ENCODE measurements at regions not wholly inside any gene's neighbourhood (a gene's known extent, or its start where the extent isn't known, plus 50 kb on each side); places are given as distances from the start of the nearest gene placed in this dataset.

DNA sequence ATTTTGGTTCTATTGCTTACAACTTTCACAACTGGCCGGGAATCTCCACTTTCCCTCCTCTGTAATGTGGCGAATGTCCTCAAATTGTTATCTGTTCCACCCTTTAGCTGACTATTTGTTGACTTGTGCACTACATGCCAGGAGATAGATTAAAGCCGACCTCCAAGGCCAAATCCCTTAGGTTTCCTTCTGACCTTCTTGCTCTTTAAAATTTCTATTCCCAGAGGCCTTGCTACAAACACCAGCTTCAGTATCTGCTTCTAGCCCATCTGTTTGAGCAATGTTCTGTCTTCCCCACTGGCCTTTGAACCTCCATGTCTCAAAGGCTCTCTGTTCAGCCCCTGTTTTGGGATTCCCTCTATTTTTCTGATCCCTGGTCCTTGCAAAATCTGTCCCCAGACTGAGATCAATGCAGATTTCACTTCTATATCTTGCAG is 426.2 kb downstream of the LRATD1 start:
- POLR2A ChIA-PET = no interaction called here
- no peak overlapping the region for H3K4me3 ChIP-seq (ENCODE audit: control insufficient read depth in 1 of 7, extremely low read depth in 1 of 7, insufficient read depth in 4 of 7, low read depth in 2 of 7, low read length in 6 of 7)
- WGBS (ENCODE audit: insufficient coverage) = 100% methylated on average over 3 of the region's 3 CpGs
- H3K4me1 ChIP-seq (ENCODE audit: control extremely low read depth in 1 of 4, control insufficient read depth in 4 of 4, insufficient read depth in 4 of 4, low read length in 3 of 4) = no peaks in the 10 kb centered on the region
- H3K9me3 ChIP-seq (ENCODE audit: control extremely low read depth in 1 of 5, control insufficient read depth in 4 of 5, insufficient read depth in 2 of 5, low read depth in 1 of 5, low read length in 4 of 5) = no peaks in the 10 kb centered on the region
- CTCF ChIA-PET = interaction anchor here (0.6 to 0.8 kb wide), 2 partner anchors 12 to 720 kb away, joined by 3 read pairs; no protein-coding TSS in a partner anchor
- no peak for DNase-seq
- H3K27ac ChIP-seq (ENCODE audit: insufficient read depth in 1 of 2, low read depth in 1 of 2, low read length in 2 of 2, poor library complexity in 1 of 2, severe bottlenecking in 2 of 2) = no peak overlapping the region
- H3K27me3 ChIP-seq (replicated peaks in 2 of 5; ENCODE audit: control insufficient read depth in 4 of 5, insufficient read depth in 5 of 5, low read length in 4 of 5) = peaks cover 0 to 2% (median 0%) of the 10 kb centered on the region in 5 experiments
- H3K36me3 ChIP-seq (ENCODE audit: control insufficient read depth in 4 of 4, insufficient read depth in 4 of 4, low read length in 3 of 4) = no peaks in the 10 kb centered on the region

DNA sequence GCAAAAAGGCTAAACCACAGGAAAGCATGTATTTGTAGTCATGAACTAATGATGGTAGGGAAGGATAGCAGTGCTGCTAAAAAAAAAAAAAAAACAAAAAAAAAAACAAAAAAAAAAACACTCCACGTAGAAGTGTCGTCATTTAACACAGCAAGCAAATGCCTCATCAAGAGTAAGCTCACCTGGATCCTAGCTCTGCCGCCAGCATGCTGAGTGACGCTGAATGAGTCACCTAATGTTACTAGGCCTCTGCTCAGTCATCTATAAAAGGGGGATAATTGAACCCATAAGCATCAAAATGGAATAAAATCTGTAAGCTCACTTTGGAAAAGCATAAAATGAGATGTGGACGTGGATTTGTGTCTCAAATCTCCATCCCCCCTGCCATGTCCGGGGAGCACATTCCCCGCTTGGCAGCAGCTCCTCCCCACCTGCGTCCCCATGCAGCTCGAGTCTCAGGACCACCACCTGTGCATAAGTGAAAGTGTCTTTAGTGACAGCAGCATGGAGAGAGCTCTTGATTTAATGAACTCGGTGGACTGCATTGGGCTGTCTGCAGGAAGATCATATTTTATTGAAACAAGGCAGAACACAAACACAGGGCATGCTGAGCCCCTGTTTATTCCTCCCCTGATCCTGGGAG is 427.5 kb downstream of the LRATD1 start:
- ChIA-PET POLR2A (no interaction called here), CTCF (no interaction called here)
- Histone ChIP-seq H3K27me3 (replicated peaks in 2 of 5; ENCODE audit: control insufficient read depth in 4 of 5, insufficient read depth in 5 of 5, low read length in 4 of 5) (peaks cover 0 to 2% (median 0%) of the 10 kb centered on the region in 5 experiments), H3K4me3 (ENCODE audit: control insufficient read depth in 1 of 7, extremely low read depth in 1 of 7, insufficient read depth in 4 of 7, low read depth in 2 of 7, low read length in 6 of 7) (no peak overlapping the region), H3K36me3 (ENCODE audit: control insufficient read depth in 4 of 4, insufficient read depth in 4 of 4, low read length in 3 of 4) (no peaks in the 10 kb centered on the region), H3K9me3 (ENCODE audit: control extremely low read depth in 1 of 5, control insufficient read depth in 4 of 5, insufficient read depth in 2 of 5, low read depth in 1 of 5, low read length in 4 of 5) (peaks cover 0 to 2% (median 0%) of the 10 kb centered on the region in 5 experiments), H3K27ac (ENCODE audit: insufficient read depth in 1 of 2, low read depth in 1 of 2, low read length in 2 of 2, poor library complexity in 1 of 2, severe bottlenecking in 2 of 2) (no peak overlapping the region), H3K4me1 (ENCODE audit: control extremely low read depth in 1 of 4, control insufficient read depth in 4 of 4, insufficient read depth in 4 of 4, low read length in 3 of 4) (no peaks in the 10 kb centered on the region)
- DNase-seq = no peak
- WGBS (ENCODE audit: insufficient coverage) = 91% methylated on average over 6 of the region's 10 CpGs

DNA sequence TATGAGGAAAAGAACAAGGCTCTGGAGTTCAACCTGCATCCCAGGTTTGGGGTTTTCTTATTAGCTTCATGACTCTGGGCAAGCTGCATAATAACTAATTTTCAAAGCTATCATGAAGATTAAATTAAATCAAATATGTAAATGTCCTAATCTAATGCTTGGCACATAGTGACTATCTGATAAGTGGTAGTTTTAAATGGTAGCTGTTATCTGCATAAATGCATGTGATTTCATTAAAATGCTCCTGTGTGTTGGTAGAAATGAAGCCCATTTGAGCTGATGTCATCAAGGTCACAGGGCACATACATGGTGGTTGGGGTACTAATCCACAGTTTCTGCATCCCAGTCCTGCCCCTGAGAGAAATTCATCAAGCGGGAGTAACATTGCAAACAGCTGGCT is 428.8 kb downstream of the LRATD1 start:
- ChIA-PET POLR2A (no interaction called here), CTCF (no interaction called here)
- Histone ChIP-seq H3K9me3 (ENCODE audit: control extremely low read depth in 1 of 5, control insufficient read depth in 4 of 5, insufficient read depth in 2 of 5, low read depth in 1 of 5, low read length in 4 of 5) (peaks cover 0 to 2% (median 0%) of the 10 kb centered on the region in 5 experiments), H3K4me3 (ENCODE audit: control insufficient read depth in 1 of 7, extremely low read depth in 1 of 7, insufficient read depth in 4 of 7, low read depth in 2 of 7, low read length in 6 of 7) (no peak overlapping the region), H3K36me3 (ENCODE audit: control insufficient read depth in 4 of 4, insufficient read depth in 4 of 4, low read length in 3 of 4) (no peaks in the 10 kb centered on the region), H3K4me1 (ENCODE audit: control extremely low read depth in 1 of 4, control insufficient read depth in 4 of 4, insufficient read depth in 4 of 4, low read length in 3 of 4) (no peaks in the 10 kb centered on the region), H3K27me3 (replicated peaks in 2 of 5; ENCODE audit: control insufficient read depth in 4 of 5, insufficient read depth in 5 of 5, low read length in 4 of 5) (peaks cover 0 to 2% (median 0%) of the 10 kb centered on the region in 5 experiments), H3K27ac (ENCODE audit: insufficient read depth in 1 of 2, low read depth in 1 of 2, low read length in 2 of 2, poor library complexity in 1 of 2, severe bottlenecking in 2 of 2) (no peak overlapping the region)
- WGBS (ENCODE audit: insufficient coverage) = 50% methylated on average over 1 of the region's 1 CpG
- DNase-seq = no peak

DNA sequence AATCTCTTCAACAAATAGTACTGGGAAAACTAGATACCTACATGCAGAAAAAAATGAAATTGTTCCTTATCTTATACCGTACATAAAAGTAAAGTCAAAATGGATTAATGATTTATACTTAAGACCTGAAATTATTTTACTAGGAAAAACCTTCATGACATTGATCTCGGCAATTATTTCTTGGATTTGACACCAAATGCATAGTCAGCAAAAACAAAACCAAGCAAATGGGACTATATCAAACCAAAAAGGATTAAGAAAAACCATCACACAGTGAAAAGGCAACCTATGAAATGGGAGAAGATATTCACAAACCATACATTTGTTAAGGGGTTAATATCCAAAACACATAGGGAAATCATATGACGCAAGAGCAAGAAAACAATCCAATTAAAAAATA is 433.6 kb downstream of the LRATD1 start:
- no CpG with 5 or more reads among the region's 3 CpGs for WGBS (ENCODE audit: insufficient coverage)
- CTCF ChIA-PET = no interaction called here

DNA sequence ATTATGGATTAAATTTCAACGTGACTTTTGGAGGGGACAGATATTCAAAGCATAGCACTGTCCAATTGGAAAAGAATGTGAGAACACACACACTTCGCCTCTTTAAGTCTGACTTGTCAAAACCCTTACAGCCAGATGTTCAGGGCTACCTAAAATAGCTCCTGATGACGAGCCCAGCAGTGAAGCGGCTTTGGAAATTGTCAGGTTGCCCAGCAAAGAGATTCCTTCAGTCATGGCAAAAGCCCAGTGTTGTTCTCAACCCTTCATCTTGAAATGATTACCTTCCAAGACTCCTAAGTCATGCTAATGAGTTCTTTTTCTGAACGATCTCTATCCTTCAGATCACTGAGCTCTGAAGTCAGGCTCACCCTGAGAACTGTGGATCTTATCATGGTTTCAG is 436.6 kb downstream of the LRATD1 start:
- no peaks in the 10 kb centered on the region for H3K36me3 ChIP-seq (ENCODE audit: control insufficient read depth in 4 of 4, insufficient read depth in 4 of 4, low read length in 3 of 4)
- ChIA-PET CTCF (no interaction called here), POLR2A (no interaction called here)
- DNase-seq = no peak
- H3K4me1 ChIP-seq (ENCODE audit: control extremely low read depth in 1 of 4, control insufficient read depth in 4 of 4, insufficient read depth in 4 of 4, low read length in 3 of 4) = no peaks in the 10 kb centered on the region
- H3K27ac ChIP-seq (ENCODE audit: insufficient read depth in 1 of 2, low read depth in 1 of 2, low read length in 2 of 2, poor library complexity in 1 of 2, severe bottlenecking in 2 of 2) = no peak overlapping the region
- WGBS (ENCODE audit: insufficient coverage) = 85% methylated on average over 4 of the region's 5 CpGs
- H3K4me3 ChIP-seq (ENCODE audit: control insufficient read depth in 1 of 7, extremely low read depth in 1 of 7, insufficient read depth in 4 of 7, low read depth in 2 of 7, low read length in 6 of 7) = no peak overlapping the region
- H3K27me3 ChIP-seq (replicated peaks in 2 of 5; ENCODE audit: control insufficient read depth in 4 of 5, insufficient read depth in 5 of 5, low read length in 4 of 5) = peaks cover 0 to 2% (median 0%) of the 10 kb centered on the region in 5 experiments
- no peaks in the 10 kb centered on the region for H3K9me3 ChIP-seq (ENCODE audit: control extremely low read depth in 1 of 5, control insufficient read depth in 4 of 5, insufficient read depth in 2 of 5, low read depth in 1 of 5, low read length in 4 of 5)

More for the DNA sequence above, 433.6 kb downstream of the LRATD1 start:
- Histone ChIP-seq H3K4me1 (ENCODE audit: control extremely low read depth in 1 of 4, control insufficient read depth in 4 of 4, insufficient read depth in 4 of 4, low read length in 3 of 4) (no peaks in the 10 kb centered on the region), H3K9me3 (ENCODE audit: control extremely low read depth in 1 of 5, control insufficient read depth in 4 of 5, insufficient read depth in 2 of 5, low read depth in 1 of 5, low read length in 4 of 5) (peaks cover 0 to 2% (median 0%) of the 10 kb centered on the region in 5 experiments), H3K27me3 (replicated peaks in 2 of 5; ENCODE audit: control insufficient read depth in 4 of 5, insufficient read depth in 5 of 5, low read length in 4 of 5) (peaks cover 0 to 2% (median 0%) of the 10 kb centered on the region in 5 experiments), H3K36me3 (ENCODE audit: control insufficient read depth in 4 of 4, insufficient read depth in 4 of 4, low read length in 3 of 4) (no peaks in the 10 kb centered on the region), H3K4me3 (ENCODE audit: control insufficient read depth in 1 of 7, extremely low read depth in 1 of 7, insufficient read depth in 4 of 7, low read depth in 2 of 7, low read length in 6 of 7) (no peak overlapping the region), H3K27ac (ENCODE audit: insufficient read depth in 1 of 2, low read depth in 1 of 2, low read length in 2 of 2, poor library complexity in 1 of 2, severe bottlenecking in 2 of 2) (no peak overlapping the region)
- POLR2A ChIA-PET = no interaction called here
- no peak for DNase-seq

DNA sequence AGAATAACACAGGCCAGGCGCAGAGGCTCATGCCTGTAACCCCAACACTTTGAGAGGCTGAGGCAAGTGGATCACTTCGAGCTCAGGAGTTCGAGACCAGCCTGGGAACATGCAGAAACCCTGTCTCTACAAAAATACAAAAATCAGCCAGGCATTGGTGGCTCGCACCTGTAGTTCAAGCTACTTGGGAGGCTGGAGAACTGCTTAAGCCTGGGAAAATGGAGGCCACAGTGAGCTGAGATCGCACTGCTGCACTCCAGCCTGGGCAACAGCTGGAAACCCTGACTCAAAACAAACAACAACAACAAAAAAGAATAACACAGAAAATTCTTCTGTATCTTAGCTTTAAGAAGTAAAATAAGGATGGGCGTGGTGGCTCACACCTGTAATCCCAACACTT is 440.3 kb downstream of the LRATD1 start:
- DNase-seq = no peak
- H3K4me1 ChIP-seq (ENCODE audit: control extremely low read depth in 1 of 4, control insufficient read depth in 4 of 4, insufficient read depth in 4 of 4, low read length in 3 of 4) = no peaks in the 10 kb centered on the region
- no peaks in the 10 kb centered on the region for H3K9me3 ChIP-seq (ENCODE audit: control extremely low read depth in 1 of 5, control insufficient read depth in 4 of 5, insufficient read depth in 2 of 5, low read depth in 1 of 5, low read length in 4 of 5)
- H3K36me3 ChIP-seq (ENCODE audit: control insufficient read depth in 4 of 4, insufficient read depth in 4 of 4, low read length in 3 of 4) = no peaks in the 10 kb centered on the region
- 90% methylated on average over 6 of the region's 6 CpGs for WGBS (ENCODE audit: insufficient coverage)
- ChIA-PET CTCF (no interaction called here), POLR2A (no interaction called here)
- no peak overlapping the region for H3K4me3 ChIP-seq (ENCODE audit: control insufficient read depth in 1 of 7, extremely low read depth in 1 of 7, insufficient read depth in 4 of 7, low read depth in 2 of 7, low read length in 6 of 7)
- no peak overlapping the region for H3K27ac ChIP-seq (ENCODE audit: insufficient read depth in 1 of 2, low read depth in 1 of 2, low read length in 2 of 2, poor library complexity in 1 of 2, severe bottlenecking in 2 of 2)
- peaks cover 0 to 4% (median 0%) of the 10 kb centered on the region in 5 experiments for H3K27me3 ChIP-seq (replicated peaks in 2 of 5; ENCODE audit: control insufficient read depth in 4 of 5, insufficient read depth in 5 of 5, low read length in 4 of 5)

DNA sequence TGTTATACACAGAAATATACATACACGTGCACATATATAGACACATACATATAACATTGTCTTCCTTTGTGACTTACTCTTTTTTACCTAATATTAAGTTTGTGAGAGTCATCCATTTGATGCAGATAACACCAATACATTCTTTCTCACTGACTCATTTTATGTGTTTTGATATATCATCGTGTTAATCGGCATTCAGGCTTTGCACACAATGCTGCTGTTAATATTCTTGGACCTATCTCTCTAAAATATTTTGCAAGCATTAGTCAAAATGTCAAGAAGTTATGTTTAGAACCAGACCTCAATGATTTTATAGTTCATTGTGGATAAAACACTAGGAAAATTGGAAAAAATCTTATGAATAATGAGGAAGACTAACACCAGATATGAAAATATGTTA is 441.1 kb downstream of the LRATD1 start:
- ChIA-PET CTCF (no interaction called here), POLR2A (no interaction called here)
- H3K9me3 ChIP-seq (ENCODE audit: control extremely low read depth in 1 of 5, control insufficient read depth in 4 of 5, insufficient read depth in 2 of 5, low read depth in 1 of 5, low read length in 4 of 5) = no peaks in the 10 kb centered on the region
- no peak overlapping the region for H3K4me3 ChIP-seq (ENCODE audit: control insufficient read depth in 1 of 7, extremely low read depth in 1 of 7, insufficient read depth in 4 of 7, low read depth in 2 of 7, low read length in 6 of 7)
- H3K27me3 ChIP-seq (replicated peaks in 2 of 5; ENCODE audit: control insufficient read depth in 4 of 5, insufficient read depth in 5 of 5, low read length in 4 of 5) = peaks cover 0 to 4% (median 0%) of the 10 kb centered on the region in 5 experiments
- H3K4me1 ChIP-seq (ENCODE audit: control extremely low read depth in 1 of 4, control insufficient read depth in 4 of 4, insufficient read depth in 4 of 4, low read length in 3 of 4) = no peaks in the 10 kb centered on the region
- WGBS (ENCODE audit: insufficient coverage) = no CpG with 5 or more reads among the region's 3 CpGs
- H3K36me3 ChIP-seq (ENCODE audit: control insufficient read depth in 4 of 4, insufficient read depth in 4 of 4, low read length in 3 of 4) = no peaks in the 10 kb centered on the region
- H3K27ac ChIP-seq (ENCODE audit: insufficient read depth in 1 of 2, low read depth in 1 of 2, low read length in 2 of 2, poor library complexity in 1 of 2, severe bottlenecking in 2 of 2) = no peak overlapping the region
- no peak for DNase-seq
